ENCODE measurements at regions not wholly inside any gene's neighbourhood (a gene's known extent, or its start where the extent isn't known, plus 50 kb on each side); places are given as distances from the start of the nearest gene placed in this dataset.

DNA sequence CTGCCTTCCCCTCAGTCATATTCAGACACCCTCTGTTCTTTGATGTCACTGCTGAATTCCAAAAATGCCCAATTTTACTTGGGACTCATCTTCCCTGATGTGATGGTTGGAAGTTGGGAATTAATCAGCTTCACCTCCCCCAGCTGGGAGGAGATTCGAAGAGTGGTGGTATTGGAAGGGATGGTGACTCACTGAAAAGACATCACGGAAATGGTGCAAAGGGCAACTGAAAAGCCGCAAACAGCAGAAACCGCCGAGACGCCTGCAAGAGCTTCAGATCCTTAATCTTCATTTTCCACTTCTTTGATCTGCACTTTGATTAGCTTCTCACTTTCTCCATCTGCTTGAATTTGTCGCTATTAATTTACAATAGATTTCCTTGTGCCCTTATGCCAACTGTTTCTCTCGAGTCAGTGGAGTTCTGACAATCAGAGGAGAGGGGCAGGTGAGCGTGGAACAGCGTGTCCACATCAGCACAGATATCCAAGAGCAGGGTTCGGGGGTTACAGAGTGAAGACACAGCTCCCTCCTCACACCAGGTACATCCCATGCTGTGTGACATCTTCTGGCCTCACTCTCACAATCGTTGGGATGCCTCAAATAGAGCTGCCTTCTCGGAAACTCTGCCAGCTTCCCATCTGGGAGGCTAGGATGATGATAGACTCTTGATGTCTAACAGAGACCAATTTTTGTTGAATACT, 325.4 kb downstream of the BRD1 start:
- TF ChIP-seq, protein P1, sequence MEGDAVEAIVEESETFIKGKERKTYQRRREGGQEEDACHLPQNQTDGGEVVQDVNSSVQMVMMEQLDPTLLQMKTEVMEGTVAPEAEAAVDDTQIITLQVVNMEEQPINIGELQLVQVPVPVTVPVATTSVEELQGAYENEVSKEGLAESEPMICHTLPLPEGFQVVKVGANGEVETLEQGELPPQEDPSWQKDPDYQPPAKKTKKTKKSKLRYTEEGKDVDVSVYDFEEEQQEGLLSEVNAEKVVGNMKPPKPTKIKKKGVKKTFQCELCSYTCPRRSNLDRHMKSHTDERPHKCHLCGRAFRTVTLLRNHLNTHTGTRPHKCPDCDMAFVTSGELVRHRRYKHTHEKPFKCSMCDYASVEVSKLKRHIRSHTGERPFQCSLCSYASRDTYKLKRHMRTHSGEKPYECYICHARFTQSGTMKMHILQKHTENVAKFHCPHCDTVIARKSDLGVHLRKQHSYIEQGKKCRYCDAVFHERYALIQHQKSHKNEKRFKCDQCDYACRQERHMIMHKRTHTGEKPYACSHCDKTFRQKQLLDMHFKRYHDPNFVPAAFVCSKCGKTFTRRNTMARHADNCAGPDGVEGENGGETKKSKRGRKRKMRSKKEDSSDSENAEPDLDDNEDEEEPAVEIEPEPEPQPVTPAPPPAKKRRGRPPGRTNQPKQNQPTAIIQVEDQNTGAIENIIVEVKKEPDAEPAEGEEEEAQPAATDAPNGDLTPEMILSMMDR (IDR thresholded peaks at IDR 0.05; ENCODE audit: low read length), result no peak
- no peak for TF ChIP-seq EZH2 (optimal IDR thresholded peaks at IDR 0.05; ENCODE audit: low read depth, low read length)

Measured in MM.1S (cell line).